Astrocyte (in vitro differentiated cells and primary cell): ENCODE measurements at regions not wholly inside any gene's neighbourhood (a gene's known extent, or its start where the extent isn't known, plus 50 kb on each side); places are given as distances from the start of the nearest gene placed in this dataset.
"Not testable (repeated sequence)": the region's sequence is repeated elsewhere in the genome, so short reads cannot be mapped to it uniquely, and the experiment has no call there.

Experiments
- EZH2 ChIP-seq: IDR thresholded peaks from 2 replicates; pipeline ENCODE4 v1.6.1; 2012; ENCODE audit warnings: mild to moderate bottlenecking, low read length, inconsistent platforms; ENCODE audit not compliant: insufficient read depth
- TF ChIP-seq, protein P1 (sequence below): IDR thresholded peaks from 2 replicates; pipeline ENCODE4 v1.5.1; 2011; ENCODE audit warnings: low read depth, mild to moderate bottlenecking, inconsistent platforms, low read length, moderate library complexity; ENCODE audit not compliant: insufficient read depth

DNA sequence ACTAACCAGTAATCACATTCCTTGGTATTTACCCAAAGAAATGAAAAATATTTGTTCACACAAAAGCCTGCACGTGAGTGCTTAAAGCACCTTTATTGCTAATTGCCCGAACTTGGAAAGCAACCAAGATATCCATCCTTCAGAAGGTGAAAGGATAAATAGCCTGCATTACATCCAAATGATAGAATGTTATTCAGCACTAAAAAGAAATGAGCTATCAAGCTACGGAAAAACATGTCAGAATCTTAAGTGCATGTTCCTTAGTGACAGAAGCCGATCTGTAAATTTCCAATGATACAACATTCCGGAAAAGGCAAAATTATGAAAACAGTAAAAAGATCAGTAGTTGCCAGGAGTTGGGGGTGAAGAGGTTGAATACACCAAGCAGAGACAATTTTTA, 672.4 kb downstream of the TRIB2 start:
- TF ChIP-seq, protein P1, sequence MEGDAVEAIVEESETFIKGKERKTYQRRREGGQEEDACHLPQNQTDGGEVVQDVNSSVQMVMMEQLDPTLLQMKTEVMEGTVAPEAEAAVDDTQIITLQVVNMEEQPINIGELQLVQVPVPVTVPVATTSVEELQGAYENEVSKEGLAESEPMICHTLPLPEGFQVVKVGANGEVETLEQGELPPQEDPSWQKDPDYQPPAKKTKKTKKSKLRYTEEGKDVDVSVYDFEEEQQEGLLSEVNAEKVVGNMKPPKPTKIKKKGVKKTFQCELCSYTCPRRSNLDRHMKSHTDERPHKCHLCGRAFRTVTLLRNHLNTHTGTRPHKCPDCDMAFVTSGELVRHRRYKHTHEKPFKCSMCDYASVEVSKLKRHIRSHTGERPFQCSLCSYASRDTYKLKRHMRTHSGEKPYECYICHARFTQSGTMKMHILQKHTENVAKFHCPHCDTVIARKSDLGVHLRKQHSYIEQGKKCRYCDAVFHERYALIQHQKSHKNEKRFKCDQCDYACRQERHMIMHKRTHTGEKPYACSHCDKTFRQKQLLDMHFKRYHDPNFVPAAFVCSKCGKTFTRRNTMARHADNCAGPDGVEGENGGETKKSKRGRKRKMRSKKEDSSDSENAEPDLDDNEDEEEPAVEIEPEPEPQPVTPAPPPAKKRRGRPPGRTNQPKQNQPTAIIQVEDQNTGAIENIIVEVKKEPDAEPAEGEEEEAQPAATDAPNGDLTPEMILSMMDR: not testable (repeated sequence)
- not testable (repeated sequence) for TF ChIP-seq EZH2
